ENCODE measurements at regions not wholly inside any gene's neighbourhood (a gene's known extent, or its start where the extent isn't known, plus 50 kb on each side); places are given as distances from the start of the nearest gene placed in this dataset.

DNA sequence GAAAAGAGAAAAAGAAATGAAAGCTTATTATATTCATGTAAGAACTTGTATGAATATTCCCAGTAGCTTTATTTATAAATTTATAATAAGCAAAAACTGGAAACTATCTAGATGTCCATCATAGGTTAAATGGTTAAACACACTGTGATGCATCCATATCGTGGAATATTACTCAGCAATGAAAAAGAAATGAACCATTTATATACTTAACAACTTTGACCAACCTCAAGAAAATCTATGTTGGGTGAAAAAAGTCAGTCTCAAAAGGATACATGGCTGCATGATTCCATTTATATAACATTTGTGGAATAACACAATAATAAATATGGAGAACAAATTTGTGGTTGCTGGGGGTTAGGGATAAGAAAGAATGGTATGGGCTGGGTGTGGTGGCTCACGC lies 713.0 kb upstream of the SGO1 start:
- Mint-ChIP-seq H3K4me3 (ENCODE audit: low read depth) (no peak overlapping the region), H3K36me3 (ENCODE audit: insufficient read depth) (peaks cover 3% of the 10 kb centered on the region), H3K27me3 (no peaks in the 10 kb centered on the region), H3K9me3 (ENCODE audit: low read depth) (peaks cover 8% of the 10 kb centered on the region), H3K4me1 (ENCODE audit: low read depth) (no peaks in the 10 kb centered on the region), H3K27ac (no peak overlapping the region)
- TF ChIP-seq, protein P1, sequence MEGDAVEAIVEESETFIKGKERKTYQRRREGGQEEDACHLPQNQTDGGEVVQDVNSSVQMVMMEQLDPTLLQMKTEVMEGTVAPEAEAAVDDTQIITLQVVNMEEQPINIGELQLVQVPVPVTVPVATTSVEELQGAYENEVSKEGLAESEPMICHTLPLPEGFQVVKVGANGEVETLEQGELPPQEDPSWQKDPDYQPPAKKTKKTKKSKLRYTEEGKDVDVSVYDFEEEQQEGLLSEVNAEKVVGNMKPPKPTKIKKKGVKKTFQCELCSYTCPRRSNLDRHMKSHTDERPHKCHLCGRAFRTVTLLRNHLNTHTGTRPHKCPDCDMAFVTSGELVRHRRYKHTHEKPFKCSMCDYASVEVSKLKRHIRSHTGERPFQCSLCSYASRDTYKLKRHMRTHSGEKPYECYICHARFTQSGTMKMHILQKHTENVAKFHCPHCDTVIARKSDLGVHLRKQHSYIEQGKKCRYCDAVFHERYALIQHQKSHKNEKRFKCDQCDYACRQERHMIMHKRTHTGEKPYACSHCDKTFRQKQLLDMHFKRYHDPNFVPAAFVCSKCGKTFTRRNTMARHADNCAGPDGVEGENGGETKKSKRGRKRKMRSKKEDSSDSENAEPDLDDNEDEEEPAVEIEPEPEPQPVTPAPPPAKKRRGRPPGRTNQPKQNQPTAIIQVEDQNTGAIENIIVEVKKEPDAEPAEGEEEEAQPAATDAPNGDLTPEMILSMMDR (IDR thresholded peaks at IDR 0.05; ENCODE audit: unreplicated experiment), result no peak
- no peak for DNase-seq (ENCODE audit: low spot score, unreplicated experiment)

DNA sequence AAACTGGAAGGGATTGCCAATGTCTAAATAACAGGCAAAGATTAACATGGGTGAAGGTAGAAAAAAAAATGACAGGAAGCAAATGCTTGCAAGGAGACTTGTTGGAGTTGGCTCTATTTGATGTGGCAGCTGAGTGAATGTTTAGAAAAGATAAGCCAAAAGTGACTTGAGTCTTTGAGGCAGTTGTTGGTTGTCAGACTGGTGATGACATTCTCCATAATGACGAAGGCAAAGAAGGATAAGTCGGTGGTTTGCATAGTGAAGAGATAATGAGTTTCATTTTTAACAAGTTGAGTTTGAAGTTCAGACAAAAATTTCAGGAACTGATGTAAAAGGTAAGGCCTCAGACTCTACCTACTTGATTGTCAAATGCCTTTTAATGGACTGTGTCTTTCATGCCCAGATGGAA lies 704.1 kb upstream of the SGO1 start:
- H3K4me3 Mint-ChIP-seq (ENCODE audit: low read depth), result no peak overlapping the region
- peaks cover 4% of the 10 kb centered on the region for H3K4me1 Mint-ChIP-seq (ENCODE audit: low read depth)
- H3K27ac Mint-ChIP-seq, result no peak overlapping the region
- no peaks in the 10 kb centered on the region for H3K27me3 Mint-ChIP-seq
- H3K36me3 Mint-ChIP-seq (ENCODE audit: insufficient read depth), result no peaks in the 10 kb centered on the region
- no peak for DNase-seq (ENCODE audit: low spot score, unreplicated experiment)
- peaks cover 2% of the 10 kb centered on the region for H3K9me3 Mint-ChIP-seq (ENCODE audit: low read depth)
- TF ChIP-seq, protein P1 (IDR thresholded peaks at IDR 0.05; ENCODE audit: unreplicated experiment), result no peak

DNA sequence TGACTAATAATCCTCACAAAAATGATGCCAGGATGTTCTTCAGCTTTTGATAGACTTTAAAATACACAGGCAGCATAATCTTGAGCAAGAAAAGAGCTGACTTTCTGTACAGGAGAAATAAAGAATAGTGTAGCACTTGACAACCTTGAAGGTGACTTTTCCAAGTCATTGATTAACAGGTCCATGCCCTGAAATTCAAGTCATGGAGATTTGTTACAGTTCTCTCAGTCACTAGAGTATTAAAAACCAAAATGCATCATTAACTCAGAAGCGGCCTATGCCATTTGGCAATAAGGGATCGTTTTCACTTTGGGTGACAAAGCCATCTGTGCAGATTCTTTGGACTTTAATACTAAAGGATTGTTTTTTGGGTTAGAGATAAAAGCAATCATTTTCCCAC lies 692.7 kb upstream of the SGO1 start:
- peaks cover 2% of the 10 kb centered on the region for H3K36me3 Mint-ChIP-seq (ENCODE audit: insufficient read depth)
- peaks cover 10% of the 10 kb centered on the region for H3K9me3 Mint-ChIP-seq (ENCODE audit: low read depth)
- H3K4me1 Mint-ChIP-seq (ENCODE audit: low read depth), result peaks cover 14% of the 10 kb centered on the region
- no peak for DNase-seq (ENCODE audit: low spot score, unreplicated experiment)
- TF ChIP-seq, protein P1 (IDR thresholded peaks at IDR 0.05; ENCODE audit: unreplicated experiment), result no peak
- H3K27ac Mint-ChIP-seq, result no peak overlapping the region
- no peaks in the 10 kb centered on the region for H3K27me3 Mint-ChIP-seq
- H3K4me3 Mint-ChIP-seq (ENCODE audit: low read depth), result no peak overlapping the region

DNA sequence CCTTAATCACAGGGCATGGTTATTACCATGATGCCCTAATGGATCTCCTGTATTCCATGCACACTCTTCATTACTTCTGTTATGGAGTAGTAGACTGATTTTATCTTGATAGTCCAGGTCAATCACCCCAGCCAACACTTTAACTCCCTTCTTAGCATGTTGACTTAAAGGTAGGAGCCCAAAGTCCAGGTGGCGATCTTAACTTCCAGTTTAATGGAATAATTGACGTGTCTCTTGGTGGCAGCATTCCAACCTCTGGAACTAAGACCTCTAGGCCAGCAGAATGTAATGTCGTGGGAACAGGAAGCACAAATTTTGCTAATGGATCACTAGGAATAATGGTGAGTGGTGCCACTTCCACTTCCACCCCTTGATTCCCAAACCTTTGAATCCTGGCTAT lies 687.2 kb upstream of the SGO1 start:
- no peak overlapping the region for H3K4me3 Mint-ChIP-seq (ENCODE audit: low read depth)
- DNase-seq (ENCODE audit: low spot score, unreplicated experiment), result no peak
- H3K9me3 Mint-ChIP-seq (ENCODE audit: low read depth), result peaks cover 25% of the 10 kb centered on the region
- no peak overlapping the region for H3K27ac Mint-ChIP-seq
- H3K27me3 Mint-ChIP-seq, result no peaks in the 10 kb centered on the region
- peaks cover 5% of the 10 kb centered on the region for H3K4me1 Mint-ChIP-seq (ENCODE audit: low read depth)
- TF ChIP-seq, protein P1 (IDR thresholded peaks at IDR 0.05; ENCODE audit: unreplicated experiment), result no peak
- H3K36me3 Mint-ChIP-seq (ENCODE audit: insufficient read depth), result peaks cover 2% of the 10 kb centered on the region

DNA sequence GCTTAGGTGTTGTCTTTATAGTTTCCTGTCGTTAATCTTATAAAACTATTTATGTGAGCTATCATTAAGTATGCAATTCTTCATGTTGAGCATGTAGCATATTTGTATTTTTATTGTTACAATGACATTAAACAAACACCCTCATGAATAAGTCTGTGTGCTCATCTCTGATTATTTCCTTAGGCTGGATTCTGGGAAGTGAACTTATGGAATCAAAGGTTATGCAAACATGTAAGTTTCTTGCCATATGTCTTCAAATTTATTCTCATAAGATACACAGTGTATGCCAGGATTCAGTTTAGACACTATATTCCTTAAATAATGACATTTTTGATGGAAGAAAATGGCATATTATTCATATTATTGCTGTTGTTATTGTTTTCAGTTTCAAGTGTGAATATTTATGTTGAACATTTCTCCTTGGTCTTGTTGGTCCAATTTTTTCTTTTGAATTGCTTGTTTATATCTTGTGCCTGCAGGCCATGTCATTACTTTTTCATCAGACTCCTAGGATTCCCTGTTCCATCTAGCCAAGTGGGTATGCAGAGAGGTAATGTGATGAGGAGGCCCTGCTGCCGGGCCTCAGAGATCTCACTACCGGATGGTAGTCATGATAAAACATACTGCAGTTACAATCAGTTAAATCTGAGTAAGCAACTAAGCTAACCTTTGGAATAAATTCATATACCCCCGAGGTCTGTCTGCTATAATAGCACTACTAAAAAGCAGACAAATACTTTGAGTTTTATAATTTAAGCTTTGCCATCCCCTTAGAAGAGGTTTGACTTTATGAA lies 684.3 kb upstream of the SGO1 start:
- Mint-ChIP-seq H3K4me3 (ENCODE audit: low read depth) (no peak overlapping the region), H3K27ac (no peak overlapping the region), H3K4me1 (ENCODE audit: low read depth) (peaks cover 4% of the 10 kb centered on the region), H3K27me3 (no peaks in the 10 kb centered on the region), H3K9me3 (ENCODE audit: low read depth) (peaks cover 18% of the 10 kb centered on the region), H3K36me3 (ENCODE audit: insufficient read depth) (peaks cover under 1% of the 10 kb centered on the region)
- DNase-seq (ENCODE audit: low spot score, unreplicated experiment), result no peak
- TF ChIP-seq, protein P1 (IDR thresholded peaks at IDR 0.05; ENCODE audit: unreplicated experiment), result no peak

Measured in progenitor cell of endocrine pancreas (in vitro differentiated cells).